HCEC 1CT (cell line): ENCODE measurements at regions not wholly inside any gene's neighbourhood (a gene's known extent, or its start where the extent isn't known, plus 50 kb on each side); places are given as distances from the start of the nearest gene placed in this dataset.

Experiments used
- DNase-seq: peaks from one replicate; pipeline ENCODE4 v3.0.0-alpha.2; 2017

DNA sequence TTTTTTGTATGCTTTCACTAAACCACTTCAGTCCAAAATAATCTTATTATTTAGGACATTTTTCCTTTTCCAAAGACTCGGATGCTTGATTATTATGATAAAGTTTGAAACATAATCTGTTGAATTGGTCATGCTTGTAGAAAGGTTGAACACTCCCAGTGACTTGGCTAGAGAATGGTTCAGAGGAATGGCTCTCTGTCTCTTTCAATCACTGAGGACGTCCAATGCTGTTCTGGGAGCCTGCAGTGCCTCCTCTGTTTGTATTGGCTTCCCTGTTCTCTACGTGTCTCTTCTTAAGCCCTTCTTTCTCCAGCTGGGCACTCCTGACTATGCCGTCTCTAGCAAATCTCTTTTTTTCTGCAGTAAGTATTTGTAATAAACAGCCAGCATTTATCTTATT lies 369.0 kb upstream of the DYNLRB2 start:
- DNase-seq, result no peak

DNA sequence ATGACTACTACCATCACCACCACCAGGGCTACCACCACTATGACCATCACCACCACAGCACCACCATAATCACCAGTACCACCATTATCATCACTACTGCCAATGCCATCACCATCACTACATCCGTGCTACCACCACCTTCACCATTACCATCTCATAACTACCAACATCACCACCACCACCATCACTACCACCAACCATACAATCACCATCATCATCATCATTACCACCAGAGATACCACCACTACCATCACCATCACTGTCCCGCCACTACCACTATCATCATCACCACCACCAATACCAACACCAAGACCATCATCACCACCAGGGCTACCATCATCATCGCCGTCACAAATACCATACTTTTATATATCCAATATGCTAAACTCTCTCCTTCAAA lies 369.6 kb upstream of the DYNLRB2 start:
- no peak for DNase-seq

DNA sequence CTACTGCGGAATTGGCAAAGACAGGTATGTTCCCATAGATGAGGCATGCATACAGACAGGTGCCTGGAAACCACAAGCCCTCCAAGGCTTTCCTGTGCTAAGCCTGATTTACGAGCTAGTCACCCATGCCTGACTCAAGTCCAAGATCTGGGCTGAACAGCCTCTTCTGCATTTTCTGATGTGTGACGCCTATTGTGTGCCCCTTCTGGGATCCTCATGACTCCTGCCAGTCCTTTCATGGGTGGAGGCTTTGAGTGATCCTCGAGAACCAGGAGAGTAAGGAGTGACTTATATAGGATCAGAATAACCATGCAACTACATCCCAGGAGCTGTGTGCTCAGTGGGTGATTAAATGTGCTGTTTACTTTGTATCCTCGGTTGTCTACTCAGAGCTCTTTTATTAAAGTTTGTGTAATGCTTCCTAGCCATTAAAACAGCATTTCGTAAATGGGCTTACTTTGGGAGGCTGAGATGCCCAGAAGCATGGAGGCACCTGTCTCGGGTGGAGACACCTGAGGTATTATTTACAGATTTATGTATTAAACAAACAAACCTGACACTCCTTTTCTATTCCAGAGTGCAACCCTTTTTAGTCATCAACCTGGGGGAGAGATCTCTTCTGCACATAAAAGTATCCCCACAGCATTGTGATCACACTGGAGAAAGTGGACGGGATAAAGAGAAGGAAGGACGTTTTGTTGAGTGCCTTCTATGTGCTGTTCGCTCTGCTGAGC lies 373.0 kb upstream of the DYNLRB2 start:
- no peak for DNase-seq

DNA sequence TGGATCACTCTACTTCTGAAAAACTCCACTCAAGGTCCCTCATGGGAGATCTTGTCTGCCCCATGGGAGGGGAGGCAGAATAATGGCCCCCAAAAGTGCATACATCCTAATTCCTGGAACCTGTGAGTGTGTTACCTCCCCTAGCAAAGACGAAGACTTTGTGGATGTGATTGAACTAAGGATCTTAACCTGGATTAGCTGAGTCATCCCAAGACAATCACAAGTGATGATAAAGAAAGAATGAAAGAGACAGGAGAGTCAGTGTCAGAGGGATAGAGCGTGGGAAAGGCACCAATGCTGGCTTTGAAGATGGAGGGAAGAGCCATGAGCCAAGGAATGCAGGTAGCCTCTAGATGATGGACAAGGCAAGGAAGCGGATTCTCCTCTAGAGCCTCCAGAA lies 374.7 kb upstream of the DYNLRB2 start:
- no peak for DNase-seq

DNA sequence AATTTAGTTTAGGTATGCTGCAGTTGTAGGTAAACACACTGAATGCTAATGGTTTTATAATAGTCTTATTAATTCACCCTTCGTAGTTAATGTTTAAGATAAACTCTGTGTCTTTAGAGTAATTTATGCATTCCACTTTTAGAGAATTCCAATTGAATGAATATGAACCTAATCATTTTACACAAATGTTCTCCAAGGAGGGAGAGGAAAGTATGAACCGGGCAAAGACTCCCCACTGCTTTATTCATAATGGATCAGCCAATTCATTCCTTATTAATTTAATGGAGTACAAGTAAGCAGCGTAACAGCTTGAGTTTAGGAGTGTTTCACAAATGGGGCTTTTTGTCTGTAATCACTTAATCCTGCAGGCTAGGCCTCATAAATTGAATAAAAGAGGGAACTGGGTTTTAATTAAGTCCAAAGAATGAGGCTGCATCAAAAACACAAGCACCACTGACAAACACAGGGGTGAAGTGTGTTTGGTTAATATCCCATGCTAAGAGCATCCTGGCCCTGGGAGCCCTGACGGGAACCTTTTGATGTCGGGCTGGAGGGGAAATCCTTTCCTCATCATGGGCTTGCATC lies 375.7 kb upstream of the DYNLRB2 start:
- DNase-seq, result no peak

DNA sequence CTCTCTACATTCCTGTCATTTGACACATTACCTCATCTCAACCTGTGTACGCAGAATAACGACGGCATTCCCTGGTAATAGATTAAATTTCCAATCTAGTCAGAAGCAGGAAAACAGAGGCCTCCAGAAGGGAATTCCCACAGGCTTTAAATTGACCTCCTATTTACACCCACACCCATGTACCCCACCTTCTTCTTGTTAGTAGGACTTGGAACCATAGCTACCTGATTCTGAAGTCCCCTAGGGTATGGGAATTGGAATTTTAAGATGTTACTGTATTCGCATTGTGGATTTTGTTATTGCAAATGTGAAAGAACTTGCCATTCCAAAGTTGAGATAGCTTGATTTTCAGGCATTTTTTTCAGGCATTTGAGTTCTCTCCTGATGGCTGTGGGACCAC lies 377.5 kb upstream of the DYNLRB2 start:
- no peak for DNase-seq

DNA sequence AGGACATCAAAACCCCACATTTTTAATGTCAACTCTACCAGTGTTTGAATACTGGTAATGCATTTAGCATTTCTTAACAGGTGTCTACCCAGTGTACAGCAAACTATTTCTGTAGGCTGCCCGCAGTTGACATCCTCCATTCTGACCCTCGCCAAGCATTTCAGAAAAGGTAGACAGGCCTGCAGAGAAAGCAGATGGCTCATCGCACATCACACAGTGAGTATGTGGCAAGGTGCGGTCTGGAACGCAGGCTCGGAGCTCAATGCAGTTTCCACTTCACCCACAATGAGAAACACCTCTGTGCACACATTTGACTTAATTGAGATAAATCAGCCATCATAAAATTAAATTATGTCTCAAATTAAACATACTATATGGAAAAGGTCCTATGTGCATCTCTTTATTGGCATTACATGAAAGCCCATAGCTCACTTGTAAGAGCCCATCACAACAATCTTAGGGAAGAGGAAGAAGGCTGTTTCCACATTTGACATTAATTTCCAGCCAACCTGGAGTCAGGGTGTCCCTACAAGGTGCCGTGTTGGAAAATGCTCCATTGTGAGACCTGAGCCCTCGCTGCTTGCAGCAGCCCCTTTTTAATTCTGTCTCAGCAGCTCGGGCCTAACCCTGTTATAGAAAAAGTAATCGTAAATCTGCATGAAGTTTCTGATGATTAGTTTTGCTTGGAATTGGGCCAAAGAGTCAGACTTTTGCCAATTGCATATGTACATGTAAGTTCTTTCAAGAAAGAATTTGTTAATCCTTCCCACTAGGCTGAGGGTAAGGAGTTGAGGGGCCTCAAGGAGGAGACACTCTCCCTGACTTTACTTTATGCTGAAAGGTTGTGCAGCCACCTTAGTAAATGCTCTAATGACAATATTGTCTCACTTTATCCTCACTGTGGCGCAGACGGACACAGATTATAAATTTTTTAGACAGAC lies 378.7 kb upstream of the DYNLRB2 start:
- DNase-seq, result no peak

DNA sequence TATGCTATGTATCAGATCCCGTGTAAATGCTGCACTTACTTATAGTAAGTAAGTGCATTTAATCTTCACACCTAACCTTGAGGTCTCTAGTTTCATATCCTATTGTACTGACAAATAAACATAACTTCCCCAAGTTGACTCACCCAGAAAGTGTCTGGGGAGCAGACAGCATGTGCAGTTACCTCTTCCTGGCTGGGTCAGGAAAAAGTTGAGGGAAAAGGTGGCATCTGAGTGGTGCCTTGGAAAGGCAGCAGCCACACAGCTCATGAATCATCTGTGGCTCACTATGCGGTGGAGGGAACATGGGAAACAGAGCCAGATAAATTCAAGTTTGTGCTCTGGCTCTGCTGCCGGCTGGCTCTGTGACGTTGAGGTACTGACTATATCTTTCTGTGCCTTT lies 382.0 kb upstream of the DYNLRB2 start:
- peak; percentile 1 for DNase-seq

DNA sequence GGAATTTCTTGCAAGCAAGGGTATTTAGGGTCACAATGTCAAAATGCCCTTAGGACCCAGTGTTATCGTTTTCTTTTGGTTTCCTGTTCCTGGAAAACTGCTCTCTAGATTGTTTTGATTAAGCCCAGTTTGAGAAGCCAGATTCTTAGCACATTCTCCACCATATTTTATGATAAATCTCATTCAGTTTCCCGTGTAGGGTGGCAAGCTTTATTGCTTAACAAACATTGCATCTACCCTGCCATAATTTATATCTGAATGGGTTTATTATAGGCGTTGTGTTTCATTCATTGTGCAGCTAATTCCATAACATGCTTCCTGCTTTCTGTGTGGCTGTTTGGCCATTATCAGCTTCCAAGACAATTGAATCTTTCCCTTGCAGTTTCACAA lies 389.1 kb upstream of the DYNLRB2 start:
- no peak for DNase-seq

DNA sequence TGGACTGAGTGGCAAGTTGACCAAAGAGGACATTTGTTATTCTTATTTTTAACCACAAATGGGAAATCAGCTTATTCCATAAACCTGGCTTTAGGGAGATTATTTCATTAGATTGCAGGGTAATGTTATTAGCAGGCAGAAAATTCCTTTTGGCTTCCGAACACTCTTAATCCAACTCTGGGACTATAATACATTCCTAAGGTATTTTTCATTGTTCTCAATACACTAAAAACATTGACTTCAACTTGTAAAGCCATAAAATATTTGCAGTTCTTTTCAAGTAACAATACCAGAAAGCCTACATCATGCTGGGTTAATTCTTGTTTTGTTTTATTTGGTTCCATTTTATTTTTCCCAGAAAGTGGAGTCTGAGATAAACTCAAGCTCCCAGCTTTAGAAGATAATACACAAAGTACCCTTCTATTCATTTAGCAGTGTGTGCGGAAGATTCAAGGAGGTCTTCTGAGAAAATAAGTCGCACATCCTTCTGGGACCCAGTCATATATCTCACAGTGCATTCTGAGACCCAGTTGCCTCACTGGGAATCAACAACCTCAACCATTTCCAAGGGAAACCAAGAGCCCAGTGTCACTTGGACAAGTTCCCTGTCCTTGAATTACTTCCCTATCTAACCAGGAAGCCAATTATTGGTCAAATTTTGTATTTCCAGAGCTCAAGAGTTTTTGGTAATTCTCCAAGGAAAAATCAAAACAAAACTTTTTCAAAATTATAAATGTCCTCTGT lies 389.6 kb upstream of the DYNLRB2 start:
- no peak for DNase-seq

DNA sequence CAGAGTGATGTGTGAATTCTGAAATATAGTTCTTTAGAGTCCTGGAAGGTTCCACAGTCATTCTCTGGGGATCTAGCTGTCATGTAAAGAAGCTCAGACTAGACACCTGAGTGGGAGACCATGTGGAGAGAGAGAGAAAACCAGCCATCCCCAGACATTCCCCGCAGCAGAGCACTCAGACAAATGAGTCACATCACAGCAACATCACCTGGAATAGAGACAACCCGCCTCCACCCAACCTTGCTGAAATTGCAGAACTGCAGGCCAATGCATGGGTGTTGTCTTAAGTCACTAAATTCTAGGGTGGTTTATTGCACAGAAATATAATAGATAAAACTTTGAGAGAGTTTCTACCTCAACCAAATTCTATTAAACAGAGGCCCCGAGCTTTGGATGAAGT lies 392.0 kb upstream of the DYNLRB2 start:
- DNase-seq, result no peak

DNA sequence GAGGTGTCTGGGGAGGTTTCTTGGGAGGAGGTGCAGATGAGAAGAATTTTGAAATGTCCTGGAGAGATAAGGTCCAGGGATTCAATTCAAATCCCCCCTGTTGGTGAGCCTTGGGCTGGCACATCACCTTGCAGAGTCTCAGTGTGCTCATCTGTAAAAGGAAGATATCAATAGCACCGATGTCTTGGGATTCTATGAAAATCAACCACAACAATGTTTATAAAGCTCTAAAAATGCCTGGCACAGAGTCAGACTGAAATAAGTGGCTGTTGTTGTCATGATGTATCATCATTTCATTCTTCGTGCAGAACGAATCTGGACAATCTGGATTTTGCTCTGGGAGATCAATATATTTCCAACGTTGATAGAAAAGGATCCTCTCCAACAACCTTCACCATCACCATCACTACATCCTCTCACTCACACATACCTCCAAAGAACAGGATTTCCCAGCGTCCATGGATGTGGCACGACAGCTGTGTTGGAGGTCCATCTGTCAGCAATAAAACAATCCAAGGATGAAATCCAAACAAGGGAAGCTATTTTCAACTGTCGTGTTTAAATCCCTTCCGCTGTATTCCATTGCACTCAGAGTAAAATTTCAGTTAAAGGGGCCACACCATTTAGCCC lies 393.7 kb upstream of the DYNLRB2 start:
- DNase-seq, result no peak

DNA sequence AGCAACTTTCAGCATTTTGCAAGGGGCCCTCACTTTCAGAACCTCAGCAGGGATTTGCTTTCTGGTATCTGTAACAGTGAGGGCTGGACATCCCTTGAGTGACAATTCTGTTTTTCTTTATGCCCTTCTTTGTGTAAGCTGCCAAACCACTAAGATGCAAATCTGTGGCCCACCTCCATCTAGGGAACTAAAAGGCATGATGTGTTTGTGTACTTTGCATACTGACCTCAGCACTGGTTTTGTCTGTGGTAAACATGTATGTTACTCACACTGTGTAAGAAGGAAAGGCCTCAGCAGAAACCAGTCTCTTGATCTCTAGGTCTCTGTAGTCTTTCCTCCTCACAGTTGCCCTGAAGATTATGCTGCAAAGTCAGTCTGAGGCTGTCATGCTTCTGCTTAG lies 396.6 kb upstream of the DYNLRB2 start:
- no peak for DNase-seq

DNA sequence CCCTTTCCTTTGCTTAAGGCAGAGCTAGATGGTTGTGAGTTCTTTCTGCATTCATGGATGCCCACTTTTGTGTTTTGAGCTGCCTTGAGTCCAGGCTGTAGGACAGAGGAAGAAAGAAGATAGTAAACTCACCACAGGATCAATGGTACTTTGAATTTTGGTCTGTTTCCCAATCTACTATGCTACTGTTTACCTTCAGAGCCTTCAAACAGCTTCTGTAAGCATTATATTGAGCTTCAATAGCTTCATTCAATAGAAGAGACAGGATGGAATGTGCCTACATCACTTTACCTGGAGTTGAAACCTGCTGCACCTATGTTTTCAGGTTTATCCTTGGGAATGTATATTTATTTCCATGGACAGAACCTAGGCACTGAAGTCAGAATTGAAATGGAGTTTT lies 397.9 kb upstream of the DYNLRB2 start:
- no peak for DNase-seq

DNA sequence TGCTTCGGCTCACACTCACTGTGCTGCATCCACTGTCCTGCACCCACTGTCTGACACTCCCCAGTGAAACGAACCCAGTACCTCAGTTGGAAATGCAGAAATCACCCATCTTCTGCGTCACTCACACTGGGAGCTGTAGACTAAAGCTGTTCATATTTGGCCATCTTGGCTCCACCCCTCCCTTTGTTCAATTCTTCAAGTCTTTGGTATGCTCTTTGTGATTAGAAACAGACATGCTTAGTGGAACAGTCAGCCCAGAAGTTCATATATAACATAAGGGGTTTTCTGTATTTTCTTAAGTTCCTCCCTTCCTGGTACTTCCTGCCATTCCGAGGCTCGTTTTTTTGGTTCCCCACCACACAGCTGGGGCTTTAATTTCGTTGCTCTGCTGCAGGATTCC lies 398.5 kb upstream of the DYNLRB2 start:
- no peak for DNase-seq

DNA sequence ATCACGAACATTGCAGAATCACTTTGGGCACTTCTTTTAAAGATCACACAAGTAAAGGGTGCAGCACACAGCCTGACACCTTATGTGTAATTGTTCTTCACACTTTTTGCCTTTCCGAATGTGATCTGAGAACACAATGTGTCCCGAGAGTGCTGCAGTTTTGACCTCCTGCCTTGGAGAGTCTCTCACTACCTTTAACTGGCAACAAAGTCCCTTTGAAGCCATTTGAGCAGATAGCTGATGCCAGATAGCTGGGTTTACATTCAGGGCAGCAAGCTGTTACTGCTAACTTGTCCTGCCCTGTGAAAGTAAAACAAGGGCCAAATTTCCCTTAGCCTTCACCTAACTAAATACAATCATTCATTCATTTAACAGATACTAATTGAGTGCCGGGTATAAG lies 411.0 kb upstream of the DYNLRB2 start:
- DNase-seq, result no peak

DNA sequence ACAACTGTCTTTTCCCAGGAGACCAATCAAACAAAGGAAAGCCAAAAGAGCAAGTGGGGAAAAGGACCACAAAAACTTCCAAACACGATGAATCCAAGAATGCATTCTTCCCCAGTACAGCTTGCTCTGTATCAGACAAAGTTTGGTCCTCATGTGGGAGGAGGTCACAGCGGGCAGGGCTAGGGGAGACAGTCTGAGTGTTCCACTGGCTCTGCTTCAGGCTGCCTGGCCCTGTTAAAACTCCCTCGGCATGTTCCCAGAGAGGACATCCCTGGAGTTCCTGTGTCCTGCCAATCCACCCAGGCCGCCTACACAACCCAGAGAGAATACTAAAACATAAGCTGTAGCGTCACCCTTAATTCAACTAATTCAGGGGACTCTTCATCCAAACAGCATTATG lies 415.1 kb upstream of the DYNLRB2 start:
- no peak for DNase-seq

DNA sequence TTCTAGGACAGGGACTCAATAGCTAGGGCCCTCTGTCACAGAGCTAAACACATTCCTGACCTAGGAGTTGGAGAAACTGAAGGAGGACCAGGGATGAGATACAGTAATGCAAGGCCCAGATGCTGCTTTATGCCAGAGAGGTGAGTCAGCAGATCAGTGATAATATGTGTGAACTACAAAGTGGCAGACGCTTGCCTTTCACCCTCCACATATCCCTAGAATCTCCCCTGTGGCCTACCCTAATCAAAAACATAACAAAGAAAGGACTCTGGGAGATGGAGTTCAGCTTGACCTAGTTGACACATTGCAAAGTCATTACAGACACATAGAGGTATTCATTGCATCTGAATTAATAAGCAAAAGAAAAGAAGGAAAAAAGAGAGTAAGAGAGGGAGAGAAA lies 417.6 kb upstream of the DYNLRB2 start:
- DNase-seq, result no peak

DNA sequence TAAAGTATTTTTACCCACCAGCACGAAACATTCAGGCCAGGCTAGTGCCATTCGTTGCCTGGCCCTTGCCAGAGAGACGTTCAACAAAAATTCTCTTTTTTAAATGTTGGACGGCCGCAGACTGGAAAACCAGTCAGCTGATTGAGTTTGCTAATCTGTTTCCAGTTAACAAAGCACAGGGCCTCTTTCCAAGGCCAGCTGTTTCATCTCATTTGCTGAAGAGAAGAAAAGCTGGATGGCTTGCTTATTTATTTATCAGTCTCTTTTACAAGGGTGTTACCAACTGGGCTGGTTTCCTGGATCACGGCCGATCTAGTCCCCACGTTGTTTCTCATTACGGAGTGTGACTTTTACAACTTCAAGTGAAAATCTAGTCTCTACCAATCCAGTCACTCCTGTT lies 418.7 kb upstream of the DYNLRB2 start:
- DNase-seq, result no peak

DNA sequence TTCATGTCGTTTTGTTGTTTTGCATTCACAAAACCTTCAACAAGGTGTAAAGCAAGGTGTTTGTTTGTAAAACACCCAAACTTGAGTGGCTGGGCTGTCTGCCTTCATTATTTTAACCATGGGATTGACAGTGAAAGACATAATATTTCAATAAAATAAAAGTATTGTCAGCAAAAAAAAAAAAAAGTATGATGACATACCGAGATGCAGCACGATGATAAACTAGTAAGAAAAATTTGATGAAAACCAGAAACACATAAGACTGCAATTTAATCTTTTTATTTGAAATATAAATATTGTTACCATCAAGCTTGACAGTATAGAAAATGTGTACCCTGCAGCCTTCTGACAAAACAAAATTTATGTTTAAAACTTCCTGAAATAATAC lies 419.3 kb upstream of the DYNLRB2 start:
- no peak for DNase-seq

DNA sequence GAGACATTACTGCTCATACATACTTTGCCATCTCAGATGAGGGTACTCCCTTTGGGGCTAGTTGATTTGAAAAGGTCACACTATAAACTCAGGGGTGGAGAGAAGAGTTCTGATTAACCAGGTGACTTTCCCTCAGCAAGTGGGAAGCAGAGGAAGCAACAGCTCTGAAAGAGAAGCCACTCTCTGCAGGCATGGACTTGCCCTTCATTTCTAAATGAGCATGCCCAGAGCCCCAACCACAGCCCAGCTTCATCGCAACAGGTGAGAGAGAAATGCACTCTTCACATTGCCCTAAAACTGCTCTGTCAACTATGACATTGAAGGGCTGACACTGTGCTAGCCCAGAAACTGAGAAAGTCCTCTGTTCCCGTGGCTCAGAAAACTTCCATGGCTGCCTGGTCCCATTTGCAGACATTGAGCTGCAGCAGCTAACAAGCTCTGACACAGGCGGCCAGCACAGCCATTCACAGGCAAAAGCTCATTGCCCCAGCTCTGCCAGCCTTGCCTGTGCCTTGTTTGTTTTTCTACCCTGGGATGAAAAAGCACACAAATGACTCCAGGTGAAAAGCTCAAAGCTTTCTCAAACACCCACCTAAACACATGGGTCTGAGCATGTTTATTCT lies 419.8 kb upstream of the DYNLRB2 start:
- no peak for DNase-seq

DNA sequence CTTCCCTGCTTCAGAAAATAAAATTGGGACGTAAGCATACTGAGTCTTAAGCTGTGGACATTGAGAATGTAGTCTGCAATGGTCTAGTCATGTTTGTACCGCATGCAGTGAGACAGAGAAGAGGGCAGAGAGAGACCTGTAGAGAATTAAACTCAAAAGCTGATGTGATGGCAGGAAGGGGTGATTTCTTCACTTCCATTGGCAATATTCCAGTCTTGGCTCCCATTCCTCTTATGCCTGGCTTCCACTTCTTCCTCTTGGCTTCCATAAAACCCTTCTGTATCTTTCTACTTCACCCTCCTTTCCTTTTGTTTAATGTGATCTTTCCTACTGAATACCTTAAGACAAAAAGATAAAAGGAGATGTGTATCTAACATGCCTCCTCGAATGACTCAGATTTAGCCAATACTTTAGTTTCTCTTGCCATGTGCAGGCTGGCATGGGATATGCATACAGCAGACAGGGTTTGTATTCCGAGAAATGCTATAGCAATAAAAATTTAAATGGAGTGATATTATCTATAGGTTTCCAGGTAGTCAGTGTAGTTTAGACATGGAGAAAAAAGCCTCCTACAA lies 423.1 kb upstream of the DYNLRB2 start:
- DNase-seq, result no peak
